Activated T-cell treated with anti-CD3 and anti-CD28 coated beads for 1 hour (primary cell): ENCODE measurements at regions not wholly inside any gene's neighbourhood (a gene's known extent, or its start where the extent isn't known, plus 50 kb on each side); places are given as distances from the start of the nearest gene placed in this dataset.

ENCODE experiments used
- DNase-seq: peaks from one replicate; pipeline ENCODE4 v3.0.0-alpha.2; 2020; ENCODE audit warnings: low read depth

DNA sequence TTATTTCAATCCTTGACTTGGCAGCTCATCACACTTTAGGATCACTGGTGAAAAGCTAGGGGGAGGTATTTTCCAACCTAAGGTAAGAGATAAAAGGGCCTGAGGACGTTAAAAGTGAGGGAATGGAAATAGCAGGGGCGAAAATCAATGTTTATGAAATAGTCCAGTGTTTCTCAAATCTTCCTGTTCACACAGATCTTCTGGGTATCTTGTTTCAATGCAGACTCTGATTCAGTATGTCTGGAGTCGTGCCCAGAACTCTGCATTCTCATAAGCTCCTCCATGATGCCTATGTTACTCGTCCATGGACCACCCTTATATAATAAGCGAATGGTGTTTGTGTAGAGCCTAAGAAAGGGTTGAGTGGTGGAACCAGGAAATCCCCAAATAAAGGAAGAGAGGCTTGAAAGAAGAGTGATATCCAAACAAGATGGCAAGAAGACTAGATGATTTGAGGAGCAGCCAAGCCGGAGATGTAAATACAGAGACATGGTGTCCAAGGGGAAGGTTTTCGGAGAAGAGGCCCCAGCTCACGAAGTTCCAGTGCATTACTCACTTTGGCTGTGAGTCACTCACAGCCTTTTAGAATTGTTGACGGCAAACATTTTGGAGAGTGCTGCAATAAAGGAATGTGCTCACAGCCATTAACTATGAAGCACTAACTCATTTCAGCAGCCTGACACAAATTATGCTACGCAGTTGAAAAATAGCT lies 215.6 kb upstream of the PPARGC1A start:
- no peak for DNase-seq

DNA sequence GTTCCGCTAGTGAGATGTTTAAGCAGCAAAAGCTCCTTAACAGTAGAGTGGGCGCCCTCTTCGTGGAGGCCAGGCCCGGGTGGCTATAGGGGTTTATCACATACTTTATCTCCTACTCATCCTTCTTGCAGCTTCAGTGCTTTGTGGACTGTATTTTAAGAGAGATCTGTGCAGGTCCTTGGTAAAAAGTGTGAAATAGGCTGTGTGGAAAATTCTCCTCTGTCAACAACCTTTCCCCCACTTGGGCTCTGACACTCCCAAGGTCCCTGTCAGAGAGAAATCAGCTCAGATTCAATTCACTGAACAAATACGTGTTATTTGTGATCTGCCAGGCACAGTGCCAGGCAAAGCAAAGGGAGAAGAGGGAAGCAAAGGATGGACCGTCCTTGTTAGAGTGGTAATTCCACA lies 214.3 kb upstream of the PPARGC1A start:
- DNase-seq = no peak

DNA sequence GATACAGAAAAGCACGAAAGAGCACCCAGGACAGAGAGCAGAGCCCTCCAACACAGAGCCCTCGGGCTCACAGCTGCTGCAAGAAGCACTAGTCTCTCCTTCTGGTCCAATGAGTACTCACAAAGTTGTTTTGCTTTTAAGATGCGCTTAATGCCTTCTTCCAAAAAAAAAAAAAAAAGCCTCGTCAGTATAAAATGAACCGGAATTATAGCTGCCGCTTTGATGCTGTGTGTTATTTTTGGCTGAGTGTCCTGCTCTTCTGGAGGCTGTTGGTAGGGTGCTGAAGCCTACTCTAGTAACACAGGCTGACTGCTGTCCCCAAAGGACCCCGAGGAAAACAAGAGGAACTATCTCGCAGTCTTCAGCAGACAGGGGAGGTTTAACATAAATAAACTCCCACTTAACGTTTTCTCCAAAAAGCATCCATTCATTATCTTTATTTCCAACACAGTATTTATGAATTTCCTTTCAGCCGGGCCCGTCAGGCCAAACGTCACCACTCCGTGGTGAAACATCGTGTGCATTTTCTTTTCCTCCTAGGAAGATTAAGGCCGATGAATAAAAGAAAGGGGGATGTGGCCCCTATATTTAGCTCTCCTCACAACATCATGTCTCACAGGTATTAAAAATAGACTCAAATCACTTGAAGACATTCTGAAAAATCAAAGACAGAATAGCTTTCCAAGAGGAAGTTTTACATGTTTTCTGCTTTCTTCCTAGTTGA lies 213.7 kb upstream of the PPARGC1A start:
- DNase-seq = no peak

DNA sequence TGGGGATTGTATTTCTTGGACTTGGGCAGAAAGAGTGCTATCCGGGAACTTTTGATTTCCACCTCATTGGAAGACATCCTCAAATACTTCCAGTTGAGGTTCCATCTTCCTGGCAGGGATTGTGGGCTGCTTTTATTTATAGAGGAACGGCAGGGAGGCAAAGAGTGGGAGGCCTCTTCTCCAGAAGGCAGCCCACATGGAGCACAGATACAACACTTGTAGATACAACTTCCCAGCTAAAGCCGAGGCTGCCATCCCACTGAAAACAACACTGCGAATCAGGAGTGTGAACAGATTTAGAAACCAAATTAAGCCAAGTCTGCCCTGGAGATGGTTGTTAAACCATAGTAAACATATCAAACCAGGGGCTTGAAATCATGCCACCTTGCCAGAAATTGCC lies 212.8 kb upstream of the PPARGC1A start:
- DNase-seq = no peak

DNA sequence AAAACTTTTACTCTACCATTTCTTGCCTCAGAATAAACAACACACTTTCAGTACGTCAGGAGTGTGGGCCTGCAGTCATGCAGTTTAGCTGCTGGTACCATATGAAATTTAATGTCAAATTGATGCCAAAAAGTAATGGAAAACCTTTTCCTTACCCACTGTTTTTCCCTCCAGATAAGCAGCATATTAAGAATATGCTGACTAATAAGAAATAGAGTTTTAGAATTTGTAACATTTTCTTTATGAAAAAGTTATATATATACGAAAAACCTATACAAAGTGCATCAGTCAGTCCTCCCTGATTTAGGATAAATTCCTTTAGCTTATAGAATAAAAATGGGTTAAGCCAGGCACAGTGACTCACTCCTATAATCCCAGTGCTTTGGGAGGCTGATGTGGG lies 206.8 kb upstream of the PPARGC1A start:
- no peak for DNase-seq

DNA sequence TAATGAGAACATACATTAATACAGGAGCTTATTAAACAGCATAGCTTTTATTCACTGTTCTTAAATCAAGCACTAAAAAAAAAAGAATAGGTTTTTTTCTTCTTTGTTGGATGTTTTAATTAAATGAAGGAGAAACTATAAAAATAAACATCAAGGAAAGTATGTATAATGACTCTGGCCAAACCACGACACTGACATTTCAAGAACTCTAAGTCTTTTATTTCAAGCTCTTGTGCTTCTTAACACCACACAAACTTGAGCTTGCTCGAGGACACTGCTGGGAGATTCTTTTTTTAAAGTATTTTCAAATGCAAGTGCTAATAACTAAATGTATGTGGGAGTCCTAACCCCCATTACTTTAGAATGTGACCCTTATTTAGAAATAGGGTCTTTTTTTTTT lies 204.9 kb upstream of the PPARGC1A start:
- DNase-seq = no peak

DNA sequence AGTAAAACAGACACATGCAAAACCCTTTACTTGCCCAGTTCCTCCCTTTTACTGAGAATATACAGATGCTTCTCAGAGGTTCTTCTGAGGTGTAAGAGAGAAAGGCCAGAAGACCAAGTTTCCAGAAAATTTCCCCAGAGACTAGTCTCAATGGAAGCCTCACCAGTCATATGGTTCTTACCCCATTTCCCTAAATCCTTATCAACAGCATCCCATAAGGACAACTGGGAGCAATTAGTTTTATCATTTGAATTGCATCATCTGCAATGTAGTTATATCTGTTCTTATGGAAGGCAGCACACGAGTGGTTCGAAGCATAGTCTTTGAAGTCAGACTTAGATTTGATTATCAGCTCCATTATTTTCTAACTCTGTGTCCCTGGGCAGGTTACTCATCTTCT lies 203.6 kb upstream of the PPARGC1A start:
- DNase-seq = no peak

DNA sequence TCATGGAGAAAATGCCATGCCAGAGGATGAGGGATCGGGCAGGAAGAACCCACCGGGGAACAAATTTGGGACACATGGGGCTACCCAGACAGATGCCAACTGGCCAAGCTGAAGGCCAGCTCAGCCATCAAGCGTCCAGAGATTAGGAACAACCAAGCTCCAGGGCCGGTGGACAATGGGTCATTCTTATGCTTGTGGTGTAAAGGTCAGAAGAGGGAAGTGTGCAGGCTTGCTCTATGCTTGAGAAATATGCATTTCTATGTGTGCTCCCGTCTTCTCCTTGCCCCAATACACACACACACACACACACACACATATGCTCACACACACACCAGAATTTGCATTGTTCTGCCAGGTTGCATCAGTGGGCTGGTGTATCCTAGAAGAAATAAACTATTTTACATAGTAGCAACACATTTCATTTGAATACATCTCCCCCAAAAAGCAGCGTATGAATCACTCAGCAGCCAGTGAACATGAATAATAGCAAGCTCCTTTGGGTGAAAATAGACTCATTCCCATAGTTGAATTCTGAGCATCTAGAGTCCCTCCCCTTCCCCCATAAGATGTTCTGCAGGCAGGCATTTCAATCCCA lies 201.9 kb upstream of the PPARGC1A start:
- DNase-seq = no peak

DNA sequence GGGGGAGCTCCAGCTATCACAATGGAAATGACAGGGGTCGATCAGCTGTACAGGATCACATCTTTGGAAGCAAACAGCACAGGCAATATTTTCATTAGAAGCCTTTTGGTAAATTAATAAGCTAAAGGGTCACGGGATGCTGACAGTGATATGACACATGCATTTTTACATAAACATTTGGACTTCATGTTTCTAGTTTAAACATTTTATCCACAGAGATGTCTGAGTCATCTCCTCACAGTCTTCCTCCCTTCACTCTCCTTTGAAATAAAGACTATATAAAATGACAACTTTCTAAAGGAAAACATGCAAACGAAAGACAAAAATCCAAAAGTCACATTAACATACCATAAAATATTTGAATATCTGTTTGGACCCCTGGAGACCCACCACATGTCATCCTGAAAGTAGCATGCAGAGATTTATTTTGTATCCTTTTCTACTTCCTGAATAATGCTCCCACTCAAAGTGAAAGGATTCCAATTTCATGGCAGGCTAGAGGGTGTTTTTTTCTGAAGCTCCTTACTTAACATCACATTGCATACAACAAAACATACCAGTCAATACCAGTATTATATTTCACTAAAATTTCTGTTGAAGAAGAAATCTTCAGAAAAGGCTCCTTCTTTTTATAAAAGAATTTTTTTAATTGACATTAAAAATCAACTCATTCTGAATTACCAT lies 200.1 kb upstream of the PPARGC1A start:
- no peak for DNase-seq

DNA sequence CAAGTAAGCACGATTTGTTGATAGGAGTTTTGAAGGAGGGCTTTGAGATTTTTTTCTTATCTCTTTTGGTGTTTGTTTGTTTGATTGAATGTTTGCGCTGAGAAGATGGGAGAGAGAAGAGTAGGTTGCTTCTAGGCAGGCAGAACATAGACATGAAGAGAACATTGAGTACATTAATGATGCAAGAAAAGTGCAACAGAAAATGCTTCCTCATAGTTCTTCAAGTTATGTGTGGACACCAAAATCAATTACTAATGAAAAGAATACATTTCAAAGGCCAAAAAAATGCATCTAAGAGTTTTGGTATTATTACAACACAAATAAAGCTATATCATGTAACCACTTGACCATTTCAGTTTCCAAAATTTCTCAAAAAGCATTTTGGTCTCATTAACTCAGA lies 191.0 kb upstream of the PPARGC1A start:
- no peak for DNase-seq

DNA sequence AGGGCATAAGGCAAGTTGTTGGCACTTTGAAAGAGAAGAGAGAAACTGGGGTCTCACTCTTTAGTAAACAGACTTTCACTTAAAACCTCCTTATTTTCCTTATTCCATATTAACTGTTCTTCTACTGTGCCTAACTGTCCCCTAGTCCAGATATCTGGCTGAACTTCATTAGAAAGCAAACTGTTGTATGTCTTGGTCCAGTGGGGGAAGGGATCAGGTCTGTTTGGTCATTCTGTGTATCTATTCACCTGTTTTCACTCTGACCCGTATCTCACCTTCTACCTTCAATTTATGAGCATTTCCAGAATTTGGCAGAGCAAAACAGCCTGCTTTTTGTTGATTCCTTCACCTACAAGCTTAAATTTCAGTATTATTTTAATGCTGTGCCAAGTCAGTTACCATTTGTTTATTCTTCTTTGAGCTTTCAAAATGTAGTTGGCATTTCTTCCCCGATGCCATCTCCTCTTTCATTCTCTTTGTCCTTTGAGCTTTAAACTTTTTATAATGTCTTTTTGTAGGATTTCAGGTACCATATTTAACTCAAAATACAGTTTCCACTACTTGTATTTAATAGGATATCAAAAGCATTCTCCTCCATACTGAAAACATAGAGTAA lies 188.6 kb upstream of the PPARGC1A start:
- DNase-seq = no peak

DNA sequence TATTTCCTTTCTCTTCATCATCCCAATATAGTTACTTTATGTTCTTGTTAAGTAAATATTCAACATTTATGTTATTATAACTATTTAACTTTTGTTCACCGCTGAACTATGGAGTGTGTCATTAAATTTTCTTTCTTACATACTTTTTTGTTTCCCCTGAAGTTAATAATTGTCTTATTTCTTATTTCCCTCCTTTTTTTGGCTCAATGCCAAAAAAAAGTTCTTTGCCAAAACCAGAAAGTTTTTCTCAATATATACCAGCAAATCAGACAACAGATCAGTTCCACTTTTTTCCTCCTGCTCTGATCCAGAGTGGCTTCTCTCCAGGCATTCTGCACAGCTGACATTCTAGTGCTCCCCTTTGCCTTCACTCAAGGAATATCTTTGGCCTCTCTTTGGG lies 187.0 kb upstream of the PPARGC1A start:
- DNase-seq = no peak

DNA sequence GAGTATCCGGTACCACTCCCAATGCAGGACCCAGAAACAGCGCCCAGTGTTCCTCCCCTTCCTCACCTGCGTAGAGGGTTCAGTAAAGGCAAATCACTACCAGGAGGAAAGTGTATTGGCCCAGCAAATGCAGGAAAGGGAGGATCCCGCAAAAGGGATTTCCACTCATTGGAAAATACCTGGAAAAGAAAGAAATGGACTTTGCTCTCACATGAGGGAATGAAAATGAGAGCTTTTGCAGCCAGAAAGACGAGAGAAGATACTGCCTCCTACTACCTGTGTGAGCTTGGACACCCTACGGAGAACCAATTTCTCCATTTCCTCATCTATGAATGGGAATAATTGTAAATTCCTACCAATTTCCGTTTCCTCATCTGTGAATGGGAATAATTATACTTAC lies 184.1 kb upstream of the PPARGC1A start:
- DNase-seq = no peak

DNA sequence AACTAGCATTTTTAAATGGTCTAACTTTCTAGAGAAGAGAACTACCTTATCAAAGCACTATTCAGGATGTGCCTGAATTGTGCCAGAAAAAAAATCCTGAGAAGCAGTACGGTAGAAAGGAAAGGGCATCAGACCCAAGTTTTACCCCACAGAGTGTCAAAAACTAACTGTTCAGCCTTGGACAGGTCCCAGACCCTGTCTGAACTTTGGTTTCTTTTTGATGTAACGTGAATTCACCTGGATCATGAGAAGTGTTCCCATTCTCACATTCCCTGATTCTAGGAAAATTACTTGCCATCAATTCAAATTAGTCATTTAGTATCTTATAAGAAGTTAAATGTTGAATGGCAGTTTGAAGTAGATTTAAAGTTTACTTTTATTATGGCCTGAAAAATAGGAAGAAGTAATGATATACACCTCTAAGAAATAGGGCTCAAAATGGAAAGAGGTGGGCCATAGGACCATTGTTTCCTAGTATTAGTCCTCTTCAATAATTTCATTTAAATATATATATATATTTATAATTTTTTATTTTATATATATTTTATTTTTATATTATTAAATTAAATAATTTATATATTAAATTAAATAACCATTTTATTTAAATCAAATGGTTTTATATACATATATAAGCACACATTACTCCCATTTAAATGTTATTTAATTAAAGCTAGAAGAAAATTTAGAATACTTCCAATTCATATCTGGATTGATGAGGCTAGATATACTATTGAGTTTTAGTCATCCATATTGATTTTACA lies 181.9 kb upstream of the PPARGC1A start:
- no peak for DNase-seq

DNA sequence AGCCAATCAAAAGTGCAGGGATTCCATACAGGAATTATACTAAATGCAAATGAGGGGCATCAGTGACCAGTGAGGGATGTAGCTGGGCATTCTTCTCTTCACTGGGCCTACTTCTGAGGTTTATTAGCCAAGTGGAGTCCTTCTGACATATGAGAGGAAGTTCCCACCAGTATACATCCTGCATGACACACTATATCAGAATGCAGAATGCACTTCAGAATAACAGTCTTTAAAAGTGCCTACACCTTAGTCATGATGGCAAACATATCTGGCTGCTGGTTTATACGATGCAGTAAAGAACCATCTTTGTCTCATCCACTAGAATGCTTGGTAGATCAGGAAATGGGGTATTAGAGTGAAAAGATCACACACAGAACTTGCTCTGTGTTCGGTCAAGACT lies 180.3 kb upstream of the PPARGC1A start:
- DNase-seq = no peak

DNA sequence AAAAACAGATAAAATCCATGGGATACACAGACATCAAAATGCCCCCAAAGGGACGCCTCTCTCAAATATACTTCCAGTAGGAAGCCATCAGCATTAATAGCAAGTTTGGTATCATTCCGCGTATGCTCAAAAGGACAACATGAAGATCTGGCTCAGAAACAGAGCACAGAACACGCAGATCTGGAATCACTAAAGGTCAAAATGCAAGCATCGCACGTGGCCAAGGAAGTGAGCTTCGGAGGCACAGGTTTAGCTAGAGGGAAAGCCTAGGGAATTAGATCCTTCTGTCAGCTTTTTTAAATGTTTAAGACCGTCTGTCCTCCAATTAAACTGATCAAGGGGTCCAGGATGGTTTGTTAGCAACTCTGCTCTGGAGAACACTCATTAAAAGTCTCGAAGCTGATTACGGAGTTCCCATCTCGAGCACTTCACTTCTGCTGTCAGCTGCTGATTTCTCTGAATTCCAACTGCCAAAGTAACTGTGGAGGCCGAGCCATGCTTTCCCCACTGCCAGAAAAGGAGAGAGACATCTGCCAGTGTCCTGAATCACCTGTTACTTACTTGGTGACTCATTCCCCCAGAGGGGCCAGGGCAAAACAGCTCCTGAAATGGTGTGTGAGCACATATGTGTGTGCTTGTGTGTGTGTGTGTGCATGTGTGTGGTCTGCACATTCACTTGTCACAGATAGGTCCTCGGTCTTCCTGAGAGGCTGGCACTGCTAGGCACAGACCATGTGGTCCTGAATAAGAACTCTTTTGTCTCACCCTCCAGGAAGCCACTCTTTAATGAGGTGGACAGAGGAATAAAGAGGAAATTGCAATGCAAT lies 177.7 kb upstream of the PPARGC1A start:
- DNase-seq = no peak

DNA sequence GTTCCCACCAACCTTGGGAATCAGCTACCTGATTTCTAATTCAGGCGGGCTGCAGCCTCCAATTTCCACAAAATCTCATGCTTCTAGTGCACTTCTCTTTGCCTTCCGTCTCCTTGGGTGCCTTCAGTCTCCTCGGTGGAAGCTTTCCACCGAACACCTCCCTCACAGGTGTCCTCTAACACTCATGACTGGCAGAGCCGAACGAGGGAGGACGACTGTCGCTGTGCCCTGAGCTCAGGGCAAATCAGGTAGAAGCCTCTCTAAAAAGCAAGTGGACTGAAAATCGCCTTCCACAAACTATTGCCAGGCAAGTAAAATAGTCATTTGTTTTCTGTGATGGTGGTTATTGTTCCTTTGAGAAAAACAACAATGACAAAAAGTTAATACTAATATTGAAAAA lies 176.1 kb upstream of the PPARGC1A start:
- no peak for DNase-seq

DNA sequence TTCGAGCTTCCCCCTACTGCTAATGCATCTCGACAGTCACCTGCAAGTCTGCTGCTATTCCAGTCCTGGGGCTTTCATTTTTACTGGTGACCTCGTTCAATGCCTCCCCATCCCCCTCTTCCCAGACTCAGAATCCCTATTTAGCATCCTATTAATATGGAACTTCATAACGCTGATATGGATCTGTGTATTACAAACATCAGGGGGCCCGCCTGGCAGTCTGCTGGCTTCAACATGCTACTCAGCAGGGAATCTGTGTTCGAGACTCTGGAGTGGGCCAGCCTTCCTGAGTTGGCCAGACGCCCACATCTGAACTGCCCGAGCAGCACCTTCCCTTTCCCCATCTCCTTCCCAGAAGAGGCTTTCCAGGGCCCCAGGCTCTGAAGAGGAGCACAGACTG lies 173.9 kb upstream of the PPARGC1A start:
- DNase-seq = no peak

DNA sequence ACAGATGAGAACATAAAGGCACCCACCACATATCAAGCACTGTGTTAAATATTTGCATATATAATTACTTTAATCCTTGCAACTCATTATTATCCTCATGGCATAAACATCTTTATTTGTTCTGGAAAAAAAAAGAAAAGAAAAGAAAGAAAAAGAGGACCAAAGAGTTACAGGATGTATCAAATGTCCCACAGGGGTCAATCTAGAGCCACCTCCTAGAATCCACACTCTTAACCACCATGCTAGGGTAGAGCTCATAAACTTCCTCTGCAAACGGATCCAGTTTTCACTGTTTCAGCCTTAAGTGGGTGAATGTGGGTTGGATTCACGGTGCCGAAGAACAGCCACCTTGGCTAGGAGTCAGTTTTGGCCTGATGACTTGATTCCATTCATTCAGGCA lies 171.1 kb upstream of the PPARGC1A start:
- DNase-seq = no peak

DNA sequence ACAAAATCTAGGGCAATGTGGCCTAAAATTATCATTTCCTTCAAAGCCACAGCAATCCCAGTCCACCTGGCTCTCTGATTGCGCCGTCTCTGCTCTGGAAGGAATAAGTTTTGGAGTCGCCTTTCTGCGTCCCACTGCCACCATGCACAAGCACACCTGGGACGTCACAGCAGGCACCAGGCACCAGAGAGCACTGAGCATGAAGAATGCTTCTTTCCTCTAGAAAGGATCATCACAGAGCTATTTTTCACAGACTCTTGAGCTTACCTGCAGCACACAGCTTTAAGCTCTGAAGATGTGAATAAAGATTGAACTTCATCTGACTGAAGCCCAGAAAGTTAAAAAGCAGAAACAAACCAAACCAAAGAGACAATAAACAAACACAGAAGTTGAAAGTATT lies 170.0 kb upstream of the PPARGC1A start:
- DNase-seq = no peak
